ENCODE measurements at regions not wholly inside any gene's neighbourhood (a gene's known extent, or its start where the extent isn't known, plus 50 kb on each side); places are given as distances from the start of the nearest gene placed in this dataset.

DNA sequence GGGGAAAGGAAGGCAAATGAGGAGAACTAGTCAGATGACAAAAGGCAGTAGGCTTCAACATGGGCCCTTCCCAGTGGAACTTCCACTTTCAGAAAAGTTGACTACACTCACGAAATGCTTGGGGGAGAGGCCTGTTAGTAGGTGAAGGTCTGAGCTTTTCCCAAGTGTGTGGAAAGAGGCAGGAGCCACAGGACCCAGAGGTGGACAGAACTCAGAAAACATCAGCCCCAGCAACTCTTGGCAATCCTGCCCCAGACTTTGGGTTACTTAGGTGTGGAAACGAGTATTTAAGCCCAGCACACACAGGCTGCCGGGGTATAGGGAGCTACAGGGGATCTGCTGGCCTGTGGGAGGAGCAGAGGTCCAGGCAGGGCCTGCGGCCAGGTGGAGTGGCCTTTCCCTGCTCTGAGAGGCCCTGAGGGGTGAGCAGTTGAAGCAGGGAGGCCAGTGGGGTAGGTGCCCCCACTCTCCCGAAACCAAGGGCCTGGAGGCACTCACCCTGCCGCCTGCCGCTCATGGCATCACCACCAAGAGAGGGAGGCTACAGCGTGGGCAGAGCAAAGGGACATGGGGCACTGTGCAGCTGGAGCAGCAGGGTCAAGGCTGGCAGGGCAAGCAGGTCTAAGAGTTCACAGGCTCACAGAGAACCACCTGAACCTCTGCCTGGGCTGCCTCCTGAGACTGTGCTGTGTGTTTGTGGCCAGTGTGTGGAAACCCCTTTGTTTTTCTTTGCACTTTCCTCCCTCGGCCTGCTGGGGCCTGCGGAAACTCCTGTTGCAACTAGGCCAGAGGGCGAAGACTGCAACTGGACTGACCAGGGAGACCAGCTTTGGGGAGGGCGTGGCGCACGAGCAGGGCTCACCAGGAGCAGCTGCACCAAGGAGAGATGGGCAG is 130.7 kb upstream of the SERTAD2 start (continued):
- TF ChIP-seq USF2 (IDR thresholded peaks at IDR 0.05; ENCODE audit: low read depth, low read length): no peak

DNA sequence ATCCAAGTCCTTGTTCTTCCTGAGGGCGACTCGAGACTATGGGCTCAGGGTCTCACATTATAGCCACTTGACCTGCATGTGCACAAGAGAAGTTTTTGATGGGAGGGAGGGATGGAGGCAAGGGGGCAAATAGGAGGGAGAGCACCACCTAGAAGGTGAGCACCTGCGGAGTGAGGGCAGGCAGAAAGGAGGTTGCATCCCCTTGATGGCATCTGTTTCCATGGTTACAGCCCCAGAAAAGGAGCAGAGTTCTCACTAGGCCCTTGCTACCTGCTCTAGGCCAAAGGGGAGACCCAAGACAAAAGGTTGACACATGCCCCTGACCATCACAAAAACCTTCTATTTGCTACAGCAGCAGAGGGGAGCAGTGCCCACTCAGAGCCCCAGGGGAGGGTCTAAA is 131.5 kb upstream of the SERTAD2 start:
- ATAC-seq (ENCODE audit: low read depth) (no peak), DNase-seq (no peak)
- no CpG with 5 or more reads among the region's 3 CpGs for WGBS, 2 experiments (ENCODE audit: extremely low coverage in 2 of 2, insufficient read length in 1 of 2)
- Histone ChIP-seq H3K14ac (replicated peaks; ENCODE audit: low read depth, low read length) (no peak overlapping the region), H2AK5ac (ENCODE audit: low read depth, low read length) (0 out of 2 replicates have a peak overlapping the region, but pooled peaks have one; percentile 37), H3K4me2 (ENCODE audit: low read depth, low read length) (no peak overlapping the region), H2BK20ac (ENCODE audit: low read depth, low read length) (no peak overlapping the region), H3K23ac (ENCODE audit: low read depth, low read length) (no peak overlapping the region), H4K8ac (ENCODE audit: low read depth in 2 of 2, low read length in 2 of 2) (no peak overlapping the region), H3K9ac (ENCODE audit: low read depth, low read length) (no peak overlapping the region), H3K27me3 (ENCODE audit: control insufficient read depth, insufficient read depth, low read length) (no peaks in the 10 kb centered on the region), H2BK5ac (ENCODE audit: low read depth, low read length, poor library complexity, severe bottlenecking) (no peak overlapping the region), H3K4me1 (ENCODE audit: control insufficient read depth, insufficient read depth, low read length) (peaks cover 8% of the 10 kb centered on the region), H2BK120ac (ENCODE audit: low read depth, low read length) (no peak overlapping the region), H3K18ac (ENCODE audit: low read depth, low read length) (no peak overlapping the region), H3K4ac (ENCODE audit: low read depth, low read length) (no peak overlapping the region), H3K56ac (ENCODE audit: extremely low read depth, insufficient read depth, low read length) (no peak overlapping the region), H3K36me3 (ENCODE audit: control insufficient read depth, insufficient read depth, low read length) (no peaks in the 10 kb centered on the region), H3K79me1 (ENCODE audit: low read depth in 1 of 2, low read length in 2 of 2) (no peaks in the 10 kb centered on the region), H2BK15ac (ENCODE audit: low read depth, low read length) (no peak overlapping the region), H2AFZ (replicated peaks; ENCODE audit: low read length, poor library complexity) (no peak overlapping the region), H4K5ac (ENCODE audit: low read depth, low read length) (no peak overlapping the region), H3K27ac (ENCODE audit: insufficient read depth, low read length) (no peak overlapping the region), H3K4me3 (ENCODE audit: insufficient read depth, low read depth, low read length) (no peak overlapping the region), H2AK9ac (replicated peaks; ENCODE audit: low read depth, low read length, poor library complexity) (no peak overlapping the region), H4K20me1 (ENCODE audit: insufficient read depth, low read length) (no peaks in the 10 kb centered on the region), H3K9me3 (ENCODE audit: control insufficient read depth, insufficient read depth, low read length) (no peaks in the 10 kb centered on the region), H3K9me1 (ENCODE audit: insufficient read depth, low read length) (no peaks in the 10 kb centered on the region; the same call in 1 of the 2 replicates), H4K91ac (ENCODE audit: insufficient read depth, low read depth, low read length) (no peak overlapping the region)
- ChIA-PET POLR2A (ENCODE audit: unreplicated experiment) (no interaction called here), CTCF (no interaction called here)
- intact Hi-C loops (cut with micrococcal nuclease): no loop called here
- BruUV-seq (replicated peaks): no TSS peak
- TF ChIP-seq RFX5 (IDR thresholded peaks at IDR 0.05; ENCODE audit: low read depth, low read length): no peak
- TF ChIP-seq NFE2L2 (IDR thresholded peaks at IDR 0.05; ENCODE audit: low read depth, low read length): no peak
- no peak for TF ChIP-seq ELK1 (IDR thresholded peaks at IDR 0.05; ENCODE audit: borderline replicate concordance, low read depth, low read length)
- no peak for TF ChIP-seq CEBPB (IDR thresholded peaks at IDR 0.05; ENCODE audit: low read depth, low read length)
- no peak for TF ChIP-seq MAFK (IDR thresholded peaks at IDR 0.05; ENCODE audit: low read depth, low read length)
- TF ChIP-seq RCOR1 (IDR thresholded peaks at IDR 0.05; ENCODE audit: insufficient replicate concordance, low read length): no peak
- TF ChIP-seq SMC3 (IDR thresholded peaks at IDR 0.05; ENCODE audit: low read depth, low read length): no peak
- in situ Hi-C loops (cut with MboI; ENCODE audit: low sequenced_read_pairs): no loop called here
- dilution Hi-C loops (cut with HindIII; ENCODE audit: low sequenced_read_pairs, unreplicated experiment): no loop called here

Measured in IMR-90 (cell line).